SK-N-SH (cell line): ENCODE measurements at regions not wholly inside any gene's neighbourhood (a gene's known extent, or its start where the extent isn't known, plus 50 kb on each side); places are given as distances from the start of the nearest gene placed in this dataset.

Experiments used
- CTCF ChIA-PET: fragments of 300-600, 350-600 bp; formaldehyde crosslinking; extraction: SDS; loops from one replicate; lab custom pipeline; 2021; lab: Yijun Ruan, JAX
- POLR2A ChIA-PET: fragments of 350-600 bp; sonication (Branson Sonifier 250); formaldehyde crosslinking; extraction: SDS; loops from one replicate; lab custom pipeline; 2020; ENCODE audit warnings: antibody characterized with exemption, inconsistent platforms; lab: Yijun Ruan, JAX
- DNase-seq: peaks from one replicate; pipeline ENCODE4 v3.0.0; 2012
- H2AFZ ChIP-seq: fragments of 200-600 bp; sonication (generic); 2 replicates; pipeline ENCODE4 v1.8.1; 2016; ENCODE audit warnings: antibody characterized with exemption, mild to moderate bottlenecking, low read depth
- H3F3A ChIP-seq: fragments of 200-600 bp; sonication (generic); replicated peaks from 2 replicates; pipeline ENCODE3; 2016; ENCODE audit warnings: antibody characterized with exemption, mild to moderate bottlenecking; ENCODE audit not compliant: insufficient read depth
- H3K27ac ChIP-seq, 2 experiments: fragments of 200-500 bp in 1 of 2; fragments of 200-600 bp in 1 of 2; sonication (Bioruptor generic) in 1 of 2; sonication (generic), shearing (Covaris generic) in 1 of 2; 2 replicates each; pipeline versions ENCODE4 v1.5.1 to v1.6.1; 2014 to 2016; ENCODE audit warnings: low read depth in 2 of 2, inconsistent platforms in 1 of 2, low read length in 1 of 2, mild to moderate bottlenecking in 1 of 2, mixed read lengths in 1 of 2
- H3K27me3 ChIP-seq: fragments of 200-600 bp; sonication (generic), shearing (Covaris generic); 2 replicates; pipeline ENCODE4 v1.6.1; 2016; ENCODE audit warnings: mixed run types; ENCODE audit not compliant: insufficient read depth
- H3K36me3 ChIP-seq, 2 experiments: fragments of 200-500 bp in 1 of 2; fragments of 200-600 bp in 1 of 2; sonication (Bioruptor generic) in 1 of 2; sonication (generic) in 1 of 2; replicated peaks in 1 of 2; 2 replicates each; pipeline versions ENCODE3 to v1.5.1; 2014 to 2016; ENCODE audit warnings: low read length in 1 of 2, mild to moderate bottlenecking in 1 of 2; ENCODE audit not compliant: insufficient read depth in 2 of 2, control insufficient read depth in 1 of 2
- H3K4me1 ChIP-seq, 2 experiments: fragments of 200-500 bp in 1 of 2; fragments of 200-600 bp in 1 of 2; sonication (Bioruptor generic) in 1 of 2; sonication (generic), shearing (Covaris generic) in 1 of 2; 2 replicates each; pipeline versions ENCODE4 v1.5.1 to v1.6.1; 2014 to 2016; ENCODE audit warnings: low read depth in 1 of 2, low read length in 1 of 2, mixed run types in 1 of 2; ENCODE audit not compliant: insufficient read depth in 2 of 2, control insufficient read depth in 1 of 2
- H3K4me2 ChIP-seq: fragments of 200-600 bp; sonication (generic), shearing (Covaris generic); 2 replicates; pipeline ENCODE4 v1.6.1; 2017; ENCODE audit warnings: mixed run types
- H3K4me3 ChIP-seq, 2 experiments: fragments of 200-500 bp in 1 of 2; fragments of 200-600 bp in 1 of 2; sonication (Bioruptor generic) in 1 of 2; sonication (generic), shearing (Covaris generic) in 1 of 2; 2 replicates each; pipeline versions ENCODE4 v1.5.1 to v1.8.1; 2014 to 2016; ENCODE audit warnings: low read depth in 2 of 2, inconsistent platforms in 1 of 2, low read length in 1 of 2, mild to moderate bottlenecking in 1 of 2, mixed read lengths in 1 of 2, moderate library complexity in 1 of 2
- H3K79me2 ChIP-seq: fragments of 200-600 bp; sonication (generic); 2 replicates; pipeline ENCODE4 v1.8.1; 2017; ENCODE audit warnings: mild to moderate bottlenecking; ENCODE audit not compliant: insufficient read depth
- H3K9ac ChIP-seq: fragments of 200-600 bp; sonication (generic); 2 replicates; pipeline ENCODE4 v1.6.1; 2017; ENCODE audit warnings: mixed run types
- H3K9me2 ChIP-seq: fragments of 200-600 bp; sonication (generic); 2 replicates; pipeline ENCODE4 v1.6.1; 2017; ENCODE audit warnings: mixed run types
- H3K9me3 ChIP-seq: fragments of 200-600 bp; sonication (generic); 2 replicates; pipeline ENCODE4 v1.6.1; 2017; ENCODE audit warnings: mixed run types, mild to moderate bottlenecking, moderate library complexity
- H4K20me1 ChIP-seq: fragments of 200-600 bp; sonication (generic); 2 replicates; pipeline ENCODE4 v1.6.1; 2017; ENCODE audit warnings: mild to moderate bottlenecking, mixed run types; ENCODE audit not compliant: insufficient read depth
- ELF1 ChIP-seq: IDR thresholded peaks from 2 replicates; pipeline ENCODE4 v1.4.0; 2012
- EZH2phosphoT487 ChIP-seq: fragments of 200-600 bp; sonication (generic); IDR thresholded peaks from 2 replicates; pipeline ENCODE4 v1.6.1; 2017; ENCODE audit warnings: low read depth, mixed run types, mild to moderate bottlenecking, antibody characterized with exemption, moderate library complexity, borderline replicate concordance
- GABPA ChIP-seq: IDR thresholded peaks from 2 replicates; pipeline ENCODE4 v1.4.0; 2012; ENCODE audit warnings: low read depth, mild to moderate bottlenecking
- GATA2 ChIP-seq: sonication (generic); formaldehyde crosslinking; IDR thresholded peaks from 2 replicates; pipeline ENCODE4 v1.5.0; 2020; ENCODE audit warnings: mild to moderate bottlenecking, missing genetic modification reagents
- MEF2A ChIP-seq: IDR thresholded peaks from 2 replicates; pipeline ENCODE4 v1.4.0; 2012; ENCODE audit warnings: low read depth, borderline replicate concordance
- MXI1 ChIP-seq: IDR thresholded peaks from 2 replicates; pipeline ENCODE4 v1.6.1; 2012; ENCODE audit warnings: mild to moderate bottlenecking, low read depth, low read length, improper control_type of control experiment
- NRF1 ChIP-seq: IDR thresholded peaks from 2 replicates; pipeline ENCODE4 v1.6.1; 2012; ENCODE audit warnings: low read depth, mild to moderate bottlenecking, low read length
- POLR2AphosphoS5 ChIP-seq: IDR thresholded peaks from 2 replicates; pipeline ENCODE4 v1.6.1; 2012; ENCODE audit warnings: low read depth, low read length
- RCOR1 ChIP-seq: fragments of 150-350 bp; IDR thresholded peaks from 2 replicates; pipeline ENCODE4 v1.6.1; 2017; ENCODE audit warnings: antibody characterized with exemption, low read length
- RFX5 ChIP-seq: IDR thresholded peaks from 2 replicates; pipeline ENCODE4 v1.6.1; 2012; ENCODE audit warnings: mild to moderate bottlenecking, improper control_type of control experiment, low read length
- TEAD4 ChIP-seq: IDR thresholded peaks from 2 replicates; pipeline ENCODE4 v1.4.0; 2012; ENCODE audit warnings: mild to moderate bottlenecking, borderline replicate concordance; ENCODE audit not compliant: insufficient read depth
- WGBS: methylation state at CpG from one replicate; pipeline ENCODE4 v1.1.6; 2017; ENCODE audit warnings: low lambda C conversion rate; 5-methylcytosine and 5-hydroxymethylcytosine counted together
- TF ChIP-seq, protein P1 (sequence below): IDR thresholded peaks from 2 replicates; pipeline ENCODE4 v1.6.1; 2012; ENCODE audit warnings: mild to moderate bottlenecking, low read depth, low read length, moderate library complexity
- TF ChIP-seq, protein P2 (sequence below): IDR thresholded peaks from 2 replicates; pipeline ENCODE4 v1.4.0; 2012; ENCODE audit warnings: low read depth
- TF ChIP-seq, protein P3 (sequence below): fragments of 200-600 bp; sonication (generic); IDR thresholded peaks from 2 replicates; pipeline ENCODE4 v1.6.1; 2017; ENCODE audit warnings: antibody characterized with exemption, mild to moderate bottlenecking, moderate library complexity
- TF ChIP-seq, protein P4 (sequence below): fragments of 150-350 bp; IDR thresholded peaks from 2 replicates; pipeline ENCODE4 v1.6.1; 2016; ENCODE audit warnings: mild to moderate bottlenecking, low read depth, low read length
- TF ChIP-seq, protein P5 (sequence below): fragments of 150-350 bp; IDR thresholded peaks from 2 replicates; pipeline ENCODE4 v1.6.1; 2017; ENCODE audit warnings: antibody characterized with exemption, low read length, low read depth, borderline replicate concordance

DNA sequence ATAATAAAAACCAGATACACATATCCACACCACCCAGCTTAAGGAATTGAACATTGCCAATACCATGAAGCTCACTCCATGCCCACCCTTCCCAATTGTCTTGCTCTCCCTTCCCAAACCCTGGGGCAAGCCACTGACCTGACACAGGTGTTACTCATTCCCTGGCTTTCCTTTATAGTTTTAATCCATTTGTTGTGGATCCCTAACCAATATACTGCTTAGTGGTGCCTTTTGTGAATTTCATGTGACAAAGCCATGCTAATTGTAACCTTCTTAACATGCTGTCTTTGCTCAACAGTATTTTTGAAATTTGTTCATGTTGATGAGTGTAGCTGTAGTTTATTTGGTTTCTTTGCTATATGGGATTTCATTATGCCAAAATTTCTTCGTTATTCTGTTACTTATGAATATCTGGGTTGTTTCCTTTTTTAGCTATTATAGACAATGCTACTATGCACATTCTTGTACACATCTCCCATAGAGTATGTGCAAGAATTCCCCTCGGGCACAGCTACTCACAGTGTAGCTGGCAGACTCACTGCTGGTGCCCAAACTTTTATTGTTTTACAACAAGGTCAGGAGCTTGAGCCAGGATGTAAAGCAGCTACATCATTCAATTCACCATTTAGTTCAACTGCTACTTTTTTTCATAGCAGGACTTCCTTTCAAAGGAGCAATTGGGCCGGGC, 90.8 kb upstream of the ATL2 start:
- Histone ChIP-seq H3K9me2 (no peaks in the 10 kb centered on the region), H3K79me2 (no peaks in the 10 kb centered on the region), H3K27ac (no peak overlapping the region), H4K20me1 (no peaks in the 10 kb centered on the region), H3K4me3 (no peak overlapping the region), H3K4me2 (no peak overlapping the region), H3K9ac (no peak overlapping the region), H3K4me1 (peaks cover 0 to 13% of the 10 kb centered on the region in 2 experiments; a peak in 2 of 4 replicates), H3K9me3 (no peaks in the 10 kb centered on the region), H3K27me3 (no peaks in the 10 kb centered on the region; the same call in 1 of the 2 replicates), H2AFZ (no peak overlapping the region), H3K36me3 (no peaks in the 10 kb centered on the region), H3F3A (no peaks in the 10 kb centered on the region)
- ChIA-PET CTCF (interaction anchor here (0.8 to 3.5 kb wide), 6 partner anchors 18 to 152 kb away, joined by 3 to 23 read pairs (median 8); partner anchors contain the start of gene ATL2), POLR2A (no interaction called here)
- 75% methylated on average over 3 of the region's 3 CpGs for WGBS
- TF ChIP-seq, protein P1, sequence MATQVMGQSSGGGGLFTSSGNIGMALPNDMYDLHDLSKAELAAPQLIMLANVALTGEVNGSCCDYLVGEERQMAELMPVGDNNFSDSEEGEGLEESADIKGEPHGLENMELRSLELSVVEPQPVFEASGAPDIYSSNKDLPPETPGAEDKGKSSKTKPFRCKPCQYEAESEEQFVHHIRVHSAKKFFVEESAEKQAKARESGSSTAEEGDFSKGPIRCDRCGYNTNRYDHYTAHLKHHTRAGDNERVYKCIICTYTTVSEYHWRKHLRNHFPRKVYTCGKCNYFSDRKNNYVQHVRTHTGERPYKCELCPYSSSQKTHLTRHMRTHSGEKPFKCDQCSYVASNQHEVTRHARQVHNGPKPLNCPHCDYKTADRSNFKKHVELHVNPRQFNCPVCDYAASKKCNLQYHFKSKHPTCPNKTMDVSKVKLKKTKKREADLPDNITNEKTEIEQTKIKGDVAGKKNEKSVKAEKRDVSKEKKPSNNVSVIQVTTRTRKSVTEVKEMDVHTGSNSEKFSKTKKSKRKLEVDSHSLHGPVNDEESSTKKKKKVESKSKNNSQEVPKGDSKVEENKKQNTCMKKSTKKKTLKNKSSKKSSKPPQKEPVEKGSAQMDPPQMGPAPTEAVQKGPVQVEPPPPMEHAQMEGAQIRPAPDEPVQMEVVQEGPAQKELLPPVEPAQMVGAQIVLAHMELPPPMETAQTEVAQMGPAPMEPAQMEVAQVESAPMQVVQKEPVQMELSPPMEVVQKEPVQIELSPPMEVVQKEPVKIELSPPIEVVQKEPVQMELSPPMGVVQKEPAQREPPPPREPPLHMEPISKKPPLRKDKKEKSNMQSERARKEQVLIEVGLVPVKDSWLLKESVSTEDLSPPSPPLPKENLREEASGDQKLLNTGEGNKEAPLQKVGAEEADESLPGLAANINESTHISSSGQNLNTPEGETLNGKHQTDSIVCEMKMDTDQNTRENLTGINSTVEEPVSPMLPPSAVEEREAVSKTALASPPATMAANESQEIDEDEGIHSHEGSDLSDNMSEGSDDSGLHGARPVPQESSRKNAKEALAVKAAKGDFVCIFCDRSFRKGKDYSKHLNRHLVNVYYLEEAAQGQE = no peak
- TF ChIP-seq, protein P2, sequence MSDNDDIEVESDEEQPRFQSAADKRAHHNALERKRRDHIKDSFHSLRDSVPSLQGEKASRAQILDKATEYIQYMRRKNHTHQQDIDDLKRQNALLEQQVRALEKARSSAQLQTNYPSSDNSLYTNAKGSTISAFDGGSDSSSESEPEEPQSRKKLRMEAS = no peak
- no peak for TF ChIP-seq MEF2A
- TF ChIP-seq EZH2phosphoT487 = no peak
- TF ChIP-seq NRF1 = no peak
- TF ChIP-seq TEAD4 = no peak
- TF ChIP-seq RFX5 = no peak
- TF ChIP-seq MXI1 = no peak
- TF ChIP-seq, protein P3, sequence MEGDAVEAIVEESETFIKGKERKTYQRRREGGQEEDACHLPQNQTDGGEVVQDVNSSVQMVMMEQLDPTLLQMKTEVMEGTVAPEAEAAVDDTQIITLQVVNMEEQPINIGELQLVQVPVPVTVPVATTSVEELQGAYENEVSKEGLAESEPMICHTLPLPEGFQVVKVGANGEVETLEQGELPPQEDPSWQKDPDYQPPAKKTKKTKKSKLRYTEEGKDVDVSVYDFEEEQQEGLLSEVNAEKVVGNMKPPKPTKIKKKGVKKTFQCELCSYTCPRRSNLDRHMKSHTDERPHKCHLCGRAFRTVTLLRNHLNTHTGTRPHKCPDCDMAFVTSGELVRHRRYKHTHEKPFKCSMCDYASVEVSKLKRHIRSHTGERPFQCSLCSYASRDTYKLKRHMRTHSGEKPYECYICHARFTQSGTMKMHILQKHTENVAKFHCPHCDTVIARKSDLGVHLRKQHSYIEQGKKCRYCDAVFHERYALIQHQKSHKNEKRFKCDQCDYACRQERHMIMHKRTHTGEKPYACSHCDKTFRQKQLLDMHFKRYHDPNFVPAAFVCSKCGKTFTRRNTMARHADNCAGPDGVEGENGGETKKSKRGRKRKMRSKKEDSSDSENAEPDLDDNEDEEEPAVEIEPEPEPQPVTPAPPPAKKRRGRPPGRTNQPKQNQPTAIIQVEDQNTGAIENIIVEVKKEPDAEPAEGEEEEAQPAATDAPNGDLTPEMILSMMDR = no peak
- TF ChIP-seq RCOR1 = no peak
- TF ChIP-seq GABPA = no peak
- no peak for TF ChIP-seq ELF1
- TF ChIP-seq, protein P4, sequence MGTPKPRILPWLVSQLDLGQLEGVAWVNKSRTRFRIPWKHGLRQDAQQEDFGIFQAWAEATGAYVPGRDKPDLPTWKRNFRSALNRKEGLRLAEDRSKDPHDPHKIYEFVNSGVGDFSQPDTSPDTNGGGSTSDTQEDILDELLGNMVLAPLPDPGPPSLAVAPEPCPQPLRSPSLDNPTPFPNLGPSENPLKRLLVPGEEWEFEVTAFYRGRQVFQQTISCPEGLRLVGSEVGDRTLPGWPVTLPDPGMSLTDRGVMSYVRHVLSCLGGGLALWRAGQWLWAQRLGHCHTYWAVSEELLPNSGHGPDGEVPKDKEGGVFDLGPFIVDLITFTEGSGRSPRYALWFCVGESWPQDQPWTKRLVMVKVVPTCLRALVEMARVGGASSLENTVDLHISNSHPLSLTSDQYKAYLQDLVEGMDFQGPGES = no peak
- TF ChIP-seq, protein P5, sequence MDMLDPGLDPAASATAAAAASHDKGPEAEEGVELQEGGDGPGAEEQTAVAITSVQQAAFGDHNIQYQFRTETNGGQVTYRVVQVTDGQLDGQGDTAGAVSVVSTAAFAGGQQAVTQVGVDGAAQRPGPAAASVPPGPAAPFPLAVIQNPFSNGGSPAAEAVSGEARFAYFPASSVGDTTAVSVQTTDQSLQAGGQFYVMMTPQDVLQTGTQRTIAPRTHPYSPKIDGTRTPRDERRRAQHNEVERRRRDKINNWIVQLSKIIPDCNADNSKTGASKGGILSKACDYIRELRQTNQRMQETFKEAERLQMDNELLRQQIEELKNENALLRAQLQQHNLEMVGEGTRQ = no peak
- no peak for TF ChIP-seq GATA2 (CRISPR knock-in tag)
- no peak for TF ChIP-seq POLR2AphosphoS5
- no peak for DNase-seq
